H9 (cell line): ENCODE measurements at regions not wholly inside any gene's neighbourhood (a gene's known extent, or its start where the extent isn't known, plus 50 kb on each side); places are given as distances from the start of the nearest gene placed in this dataset.

Experiments
- DNase-seq: peaks from one replicate; pipeline ENCODE4 v3.0.0-alpha.2; 2017
- H2AFZ ChIP-seq: one replicate; pipeline ENCODE4 v1.6.1; 2013; ENCODE audit warnings: mild to moderate bottlenecking, low read length, control low read depth, moderate library complexity
- H2AK5ac ChIP-seq: 2 replicates; pipeline ENCODE4 v1.6.1; 2013; ENCODE audit warnings: low read length, control low read depth, mixed read lengths; ENCODE audit not compliant: insufficient read length
- H2BK120ac ChIP-seq: one replicate; pipeline ENCODE4 v1.6.1; 2013; ENCODE audit warnings: low read depth, mild to moderate bottlenecking, low read length, control low read depth, inconsistent platforms; ENCODE audit not compliant: poor library complexity, severe bottlenecking
- H2BK12ac ChIP-seq: 2 replicates; pipeline ENCODE4 v1.6.1; 2013; ENCODE audit warnings: low read length, control low read depth, mixed read lengths, low read depth; ENCODE audit not compliant: insufficient read length
- H2BK15ac ChIP-seq: 2 replicates; pipeline ENCODE4 v1.6.1; 2013; ENCODE audit warnings: low read depth, low read length, control low read depth
- H2BK20ac ChIP-seq: one replicate; pipeline ENCODE4 v1.6.1; 2013; ENCODE audit warnings: low read depth, mild to moderate bottlenecking, low read length, control low read depth, inconsistent platforms; ENCODE audit not compliant: poor library complexity, severe bottlenecking
- H2BK5ac ChIP-seq: 2 replicates; pipeline ENCODE4 v1.6.1; 2013; ENCODE audit warnings: low read length, control low read depth, mixed read lengths; ENCODE audit not compliant: insufficient read length
- H3K14ac ChIP-seq: 2 replicates; pipeline ENCODE4 v1.6.1; 2013; ENCODE audit warnings: low read length, control low read depth; ENCODE audit not compliant: insufficient read depth
- H3K18ac ChIP-seq: 2 replicates; pipeline ENCODE4 v1.6.1; 2013; ENCODE audit warnings: low read depth, mild to moderate bottlenecking, mixed read lengths, low read length, control low read depth; ENCODE audit not compliant: insufficient read length
- H3K23ac ChIP-seq: 2 replicates; pipeline ENCODE4 v1.6.1; 2013; ENCODE audit warnings: low read length, control low read depth, mixed read lengths, low read depth; ENCODE audit not compliant: insufficient read length
- H3K23me2 ChIP-seq: 2 replicates; pipeline ENCODE4 v1.6.1; 2013; ENCODE audit warnings: low read depth, mild to moderate bottlenecking, mixed read lengths, low read length, control low read depth; ENCODE audit not compliant: insufficient read length, poor library complexity, severe bottlenecking
- H3K27ac ChIP-seq: 2 replicates; pipeline ENCODE4 v1.5.1; 2013; ENCODE audit warnings: low read length, control low read depth, mixed read lengths, low read depth; ENCODE audit not compliant: insufficient read length
- H3K27me3 ChIP-seq: 2 replicates; pipeline ENCODE4 v1.6.1; 2013; ENCODE audit warnings: low read length, control low read depth, inconsistent platforms; ENCODE audit not compliant: insufficient read depth
- H3K4ac ChIP-seq: 2 replicates; pipeline ENCODE4 v1.6.1; 2013; ENCODE audit warnings: low read depth, mild to moderate bottlenecking, control low read depth, inconsistent platforms, low read length, moderate library complexity
- H3K4me1 ChIP-seq: 2 replicates; pipeline ENCODE4 v1.6.1; 2013; ENCODE audit warnings: low read length, control low read depth, inconsistent platforms; ENCODE audit not compliant: insufficient read depth
- H3K4me2 ChIP-seq: 2 replicates; pipeline ENCODE4 v1.6.1; 2013; ENCODE audit warnings: low read length, control low read depth, mixed read lengths; ENCODE audit not compliant: insufficient read length, insufficient read depth
- H3K56ac ChIP-seq: 2 replicates; pipeline ENCODE4 v1.6.1; 2013; ENCODE audit warnings: low read depth, mild to moderate bottlenecking, mixed read lengths, low read length, control low read depth; ENCODE audit not compliant: insufficient read length
- H3K79me1 ChIP-seq: 2 replicates; pipeline ENCODE4 v1.6.1; 2013; ENCODE audit warnings: low read depth, mild to moderate bottlenecking, moderate library complexity, low read length, control low read depth, inconsistent platforms; ENCODE audit not compliant: insufficient read depth, poor library complexity, severe bottlenecking
- H3K79me2 ChIP-seq: 2 replicates; pipeline ENCODE4 v1.6.1; 2013; ENCODE audit warnings: low read length, control low read depth, inconsistent platforms; ENCODE audit not compliant: insufficient read depth
- H3K9ac ChIP-seq: 2 replicates; pipeline ENCODE4 v1.6.1; 2013; ENCODE audit warnings: low read length, control low read depth, mixed read lengths; ENCODE audit not compliant: insufficient read length; ENCODE audit errors: extremely low read depth
- H3K9me3 ChIP-seq: one replicate; pipeline ENCODE4 v1.6.1; 2013; ENCODE audit warnings: low read depth, low read length, inconsistent platforms; ENCODE audit not compliant: control insufficient read depth
- H3T11ph ChIP-seq: one replicate; pipeline ENCODE4 v1.6.1; 2013; ENCODE audit warnings: mild to moderate bottlenecking, low read length, control low read depth, inconsistent platforms
- H4K20me1 ChIP-seq: one replicate; pipeline ENCODE4 v1.6.1; 2013; ENCODE audit not compliant: control insufficient read depth, insufficient read length, insufficient read depth
- H4K5ac ChIP-seq: 2 replicates; pipeline ENCODE4 v1.6.1; 2013; ENCODE audit warnings: low read depth, mild to moderate bottlenecking, mixed read lengths, low read length, control low read depth; ENCODE audit not compliant: insufficient read length
- H4K8ac ChIP-seq: replicated peaks from 2 replicates; pipeline ENCODE4 v1.6.1; 2013; ENCODE audit warnings: low read length, control low read depth, mixed read lengths, low read depth; ENCODE audit not compliant: insufficient read length
- H4K91ac ChIP-seq: 2 replicates; pipeline ENCODE4 v1.6.1; 2013; ENCODE audit warnings: low read depth, mild to moderate bottlenecking, moderate library complexity, mixed read lengths, low read length, control low read depth; ENCODE audit not compliant: insufficient read length
- H3K27ac Mint-ChIP-seq, 3 experiments: 2 replicates in 2 of 3; 3 replicates in 1 of 3; pipeline ENCODE4 v1.8.0; 2020 to 2021; ENCODE audit warnings: mixed read lengths in 3 of 3, mild to moderate bottlenecking in 1 of 3, moderate library complexity in 1 of 3
- H3K27me3 Mint-ChIP-seq: 2 replicates; pipeline ENCODE4 v1.8.0; 2021; ENCODE audit warnings: low read depth, mild to moderate bottlenecking, moderate library complexity, mixed read lengths
- H3K36me3 Mint-ChIP-seq, 3 experiments: 2 replicates in 2 of 3; 3 replicates in 1 of 3; pipeline ENCODE4 v1.8.0; 2020 to 2021; ENCODE audit warnings: low read depth in 3 of 3, mixed read lengths in 3 of 3; ENCODE audit not compliant: insufficient read depth in 1 of 3
- H3K4me1 Mint-ChIP-seq, 2 experiments: 2 replicates each; pipeline ENCODE4 v1.8.0; 2020; ENCODE audit warnings: mixed read lengths in 2 of 2
- H3K4me3 Mint-ChIP-seq, 2 experiments: 2 replicates in 1 of 2; 3 replicates in 1 of 2; pipeline ENCODE4 v1.8.0; 2020 to 2021; ENCODE audit warnings: mild to moderate bottlenecking in 2 of 2, mixed read lengths in 2 of 2, moderate library complexity in 1 of 2
- H3K9me3 Mint-ChIP-seq, 2 experiments: 2 replicates in 1 of 2; 3 replicates in 1 of 2; pipeline ENCODE4 v1.8.0; 2020; ENCODE audit warnings: mild to moderate bottlenecking in 2 of 2, mixed read lengths in 2 of 2, moderate library complexity in 1 of 2
- CTCF ChIP-seq: fragments of 200-600 bp; sonication (generic); conservative IDR thresholded peaks from 3 replicates; pipeline ENCODE4 v1.8.0; 2021; ENCODE audit warnings: antibody characterized with exemption, mild to moderate bottlenecking
- WGBS: extraction: QIAGEN DNeasy Blood & Tissue Kit; methylation state at CpG from one replicate; pipeline ENCODE4 v1.1.7; 2013; ENCODE audit warnings: missing lambda C conversion rate, low lambda C conversion rate, mixed read lengths; ENCODE audit not compliant: insufficient read length; ENCODE audit errors: extremely low coverage; 5-methylcytosine and 5-hydroxymethylcytosine counted together

GRCh38 chr2:22769497-22769896 lies 615.5 kb upstream of the KLHL29 start:
- Histone ChIP-seq H3K4ac (no peak overlapping the region), H2BK20ac (no peak overlapping the region), H3K23ac (no peak overlapping the region), H3K56ac (no peak overlapping the region), H3T11ph (no peak overlapping the region), H3K79me1 (no peaks in the 10 kb centered on the region), H4K91ac (no peak overlapping the region), H2AK5ac (no peak overlapping the region), H3K18ac (no peak overlapping the region), H2BK12ac (no peak overlapping the region), H3K14ac (no peak overlapping the region), H3K9ac (no peak overlapping the region), H3K27ac (no peak overlapping the region), H4K5ac (no peak overlapping the region), H3K9me3 (no peaks in the 10 kb centered on the region), H2BK120ac (no peak overlapping the region), H3K4me2 (no peak overlapping the region), H4K20me1 (no peaks in the 10 kb centered on the region), H3K4me1 (no peaks in the 10 kb centered on the region), H2AFZ (no peak overlapping the region), H3K27me3 (no peaks in the 10 kb centered on the region), H2BK5ac (no peak overlapping the region), H3K79me2 (no peaks in the 10 kb centered on the region), H4K8ac (no peak overlapping the region), H3K23me2 (no peaks in the 10 kb centered on the region), H2BK15ac (no peak overlapping the region)
- Mint-ChIP-seq H3K4me1 (peaks cover 8 to 10% of the 10 kb centered on the region in 2 experiments), H3K36me3 (peaks cover 0 to 2% (median 0%) of the 10 kb centered on the region in 3 experiments; a peak in 2 of 7 replicates), H3K27me3 (no peaks in the 10 kb centered on the region), H3K9me3 (no peaks in the 10 kb centered on the region; a peak in 3 of 5 replicates), H3K4me3 (no peak overlapping the region), H3K27ac (no peak overlapping the region)
- no peak for DNase-seq
- WGBS, result no CpG with 5 or more reads among the region's 3 CpGs
- TF ChIP-seq CTCF, result no peak
